ENCODE measurements at regions not wholly inside any gene's neighbourhood (a gene's known extent, or its start where the extent isn't known, plus 50 kb on each side); places are given as distances from the start of the nearest gene placed in this dataset.

DNA sequence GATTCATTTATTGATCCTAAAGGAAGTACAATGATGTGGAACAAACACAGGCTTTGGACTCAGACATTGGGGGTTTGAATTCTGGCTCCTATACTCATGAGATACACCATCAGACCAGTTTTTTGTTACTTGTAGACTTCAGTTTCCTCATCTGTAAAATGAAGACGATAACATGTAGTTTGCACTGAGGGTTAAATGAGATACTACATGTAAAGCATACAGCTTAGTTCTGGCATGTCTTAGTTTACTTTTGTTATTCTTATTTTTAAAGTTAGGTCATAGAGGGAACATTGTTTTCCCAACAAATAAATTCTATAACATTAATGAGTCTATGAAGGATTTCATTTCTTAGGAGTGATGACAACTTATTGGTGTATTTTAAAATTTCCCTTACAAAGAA is 183.5 kb upstream of the FAM3C start:
- intact Hi-C loops (cut with DNase I): no loop called here
- Histone ChIP-seq H3K4me3 (no peak overlapping the region), H3K27me3 (no peaks in the 10 kb centered on the region), H3K36me3 (no peaks in the 10 kb centered on the region), H3K9me3 (no peaks in the 10 kb centered on the region), H3K27ac (no peak overlapping the region), H3K4me1 (no peaks in the 10 kb centered on the region)
- TF ChIP-seq POLR2AphosphoS5 (IDR thresholded peaks at IDR 0.05; ENCODE audit: insufficient read depth in 1 of 2, low read depth in 1 of 2): no peak
- TF ChIP-seq, protein P1, sequence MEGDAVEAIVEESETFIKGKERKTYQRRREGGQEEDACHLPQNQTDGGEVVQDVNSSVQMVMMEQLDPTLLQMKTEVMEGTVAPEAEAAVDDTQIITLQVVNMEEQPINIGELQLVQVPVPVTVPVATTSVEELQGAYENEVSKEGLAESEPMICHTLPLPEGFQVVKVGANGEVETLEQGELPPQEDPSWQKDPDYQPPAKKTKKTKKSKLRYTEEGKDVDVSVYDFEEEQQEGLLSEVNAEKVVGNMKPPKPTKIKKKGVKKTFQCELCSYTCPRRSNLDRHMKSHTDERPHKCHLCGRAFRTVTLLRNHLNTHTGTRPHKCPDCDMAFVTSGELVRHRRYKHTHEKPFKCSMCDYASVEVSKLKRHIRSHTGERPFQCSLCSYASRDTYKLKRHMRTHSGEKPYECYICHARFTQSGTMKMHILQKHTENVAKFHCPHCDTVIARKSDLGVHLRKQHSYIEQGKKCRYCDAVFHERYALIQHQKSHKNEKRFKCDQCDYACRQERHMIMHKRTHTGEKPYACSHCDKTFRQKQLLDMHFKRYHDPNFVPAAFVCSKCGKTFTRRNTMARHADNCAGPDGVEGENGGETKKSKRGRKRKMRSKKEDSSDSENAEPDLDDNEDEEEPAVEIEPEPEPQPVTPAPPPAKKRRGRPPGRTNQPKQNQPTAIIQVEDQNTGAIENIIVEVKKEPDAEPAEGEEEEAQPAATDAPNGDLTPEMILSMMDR (IDR thresholded peaks at IDR 0.05): no peak
- no peak for TF ChIP-seq POLR2A (IDR thresholded peaks at IDR 0.05)
- no peak for DNase-seq (ENCODE audit: extremely low spot score in 2 of 2)

DNA sequence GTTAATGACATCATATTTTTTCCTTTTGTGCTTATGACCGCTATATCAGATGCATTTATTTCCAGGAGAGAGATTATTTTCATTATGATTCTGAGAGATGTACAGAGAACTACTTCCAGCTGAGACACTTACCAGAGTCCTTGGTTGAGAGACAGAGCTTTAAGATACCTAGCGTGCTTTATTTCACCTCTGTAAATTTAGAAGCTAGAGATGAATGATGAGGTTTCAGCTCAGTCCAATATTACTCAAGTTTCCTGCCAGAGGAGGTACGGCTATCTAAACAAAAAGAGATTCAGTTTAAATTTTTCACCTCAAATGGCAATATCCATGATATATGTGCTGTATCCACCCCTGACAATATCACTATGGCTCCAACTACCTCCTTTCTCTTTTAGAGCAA is 182.6 kb upstream of the FAM3C start:
- DNase-seq (ENCODE audit: extremely low spot score in 2 of 2): no peak
- H3K36me3 ChIP-seq: no peaks in the 10 kb centered on the region
- H3K4me1 ChIP-seq: no peaks in the 10 kb centered on the region
- intact Hi-C loops (cut with DNase I): no loop called here
- no peak overlapping the region for H3K27ac ChIP-seq
- H3K27me3 ChIP-seq: no peaks in the 10 kb centered on the region
- no peak overlapping the region for H3K4me3 ChIP-seq
- no peaks in the 10 kb centered on the region for H3K9me3 ChIP-seq
- no peak for TF ChIP-seq POLR2A (IDR thresholded peaks at IDR 0.05)
- TF ChIP-seq, protein P1 (IDR thresholded peaks at IDR 0.05): no peak
- no peak for TF ChIP-seq POLR2AphosphoS5 (IDR thresholded peaks at IDR 0.05; ENCODE audit: insufficient read depth in 1 of 2, low read depth in 1 of 2)

DNA sequence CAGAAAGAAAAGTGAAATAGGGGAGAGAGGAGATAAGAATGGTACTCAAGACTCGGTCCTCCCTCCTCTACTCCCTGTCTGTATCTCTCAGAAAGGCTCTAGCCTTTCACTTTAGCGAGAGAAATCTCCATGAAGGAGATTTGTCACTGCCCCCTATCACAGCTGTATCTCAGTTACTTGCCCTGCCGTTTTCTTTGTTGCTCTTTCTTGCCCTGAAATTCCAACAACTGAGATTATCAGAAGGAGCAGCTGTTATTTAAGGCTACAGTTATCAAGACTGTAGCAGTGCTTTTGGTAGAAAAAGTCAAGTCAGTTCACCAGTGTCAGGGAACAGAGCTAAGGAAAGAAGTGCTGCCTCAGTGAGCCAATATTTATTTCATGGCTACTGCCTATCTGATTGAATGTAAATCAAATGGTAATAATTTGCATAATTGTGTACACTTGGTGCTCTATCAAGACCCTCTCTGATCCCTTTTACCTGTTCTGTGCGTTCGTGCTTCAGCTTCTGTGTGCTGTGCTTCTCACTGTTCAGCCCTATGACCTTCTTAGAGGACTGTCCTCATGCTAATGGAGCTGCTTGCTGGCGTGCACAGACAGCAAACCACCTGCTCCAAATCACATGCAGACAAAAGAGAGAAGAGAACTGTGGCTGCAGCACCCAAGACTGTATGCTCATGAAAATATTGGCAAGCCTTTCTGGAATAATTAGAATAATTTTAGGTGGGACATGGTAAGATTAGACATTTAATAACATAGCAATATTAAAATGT is 180.2 kb upstream of the FAM3C start:
- no peaks in the 10 kb centered on the region for H3K9me3 ChIP-seq
- intact Hi-C loops (cut with DNase I): no loop called here
- no peak overlapping the region for H3K27ac ChIP-seq
- TF ChIP-seq POLR2AphosphoS5 (IDR thresholded peaks at IDR 0.05; ENCODE audit: insufficient read depth in 1 of 2, low read depth in 1 of 2) (no peak), POLR2A (IDR thresholded peaks at IDR 0.05) (no peak)
- TF ChIP-seq, protein P1 (IDR thresholded peaks at IDR 0.05): no peak
- no peak for DNase-seq (ENCODE audit: extremely low spot score in 2 of 2)
- H3K36me3 ChIP-seq: no peaks in the 10 kb centered on the region
- no peak overlapping the region for H3K4me3 ChIP-seq
- H3K4me1 ChIP-seq: no peaks in the 10 kb centered on the region
- H3K27me3 ChIP-seq: no peaks in the 10 kb centered on the region

DNA sequence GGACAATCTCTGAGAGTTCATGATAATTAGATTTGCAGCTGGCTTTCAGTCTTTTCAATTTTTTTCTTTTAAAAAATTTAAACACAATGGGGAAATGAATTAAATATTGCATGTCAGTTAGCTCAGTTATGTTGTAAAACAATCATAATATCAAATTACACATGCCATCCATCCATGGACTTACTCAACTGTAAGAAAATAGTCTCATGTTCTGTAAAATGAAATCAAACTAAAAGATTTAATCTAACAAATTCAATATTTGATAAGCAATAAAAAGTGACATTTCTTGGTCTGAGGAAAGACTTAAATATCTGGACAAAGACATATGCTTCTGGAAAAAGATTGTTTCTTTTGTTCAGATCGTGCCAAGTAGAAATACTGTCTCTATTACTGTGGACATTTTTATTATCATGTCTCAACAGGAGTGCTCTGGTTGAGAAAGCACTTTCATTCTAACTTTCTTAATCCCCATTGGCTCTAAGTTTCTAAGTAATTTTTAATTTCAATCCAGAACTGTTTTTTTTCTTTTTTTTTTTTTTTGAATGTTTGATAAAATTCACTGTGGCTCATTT is 179.2 kb upstream of the FAM3C start:
- H3K4me3 ChIP-seq: no peak overlapping the region
- no peak for DNase-seq (ENCODE audit: extremely low spot score in 2 of 2)
- no peaks in the 10 kb centered on the region for H3K9me3 ChIP-seq
- H3K27me3 ChIP-seq: no peaks in the 10 kb centered on the region
- H3K27ac ChIP-seq: no peak overlapping the region
- TF ChIP-seq POLR2A (IDR thresholded peaks at IDR 0.05): no peak
- TF ChIP-seq POLR2AphosphoS5 (IDR thresholded peaks at IDR 0.05; ENCODE audit: insufficient read depth in 1 of 2, low read depth in 1 of 2): no peak
- TF ChIP-seq, protein P1 (IDR thresholded peaks at IDR 0.05): no peak
- no peaks in the 10 kb centered on the region for H3K4me1 ChIP-seq
- no peaks in the 10 kb centered on the region for H3K36me3 ChIP-seq
- intact Hi-C loops (cut with DNase I): no loop called here

DNA sequence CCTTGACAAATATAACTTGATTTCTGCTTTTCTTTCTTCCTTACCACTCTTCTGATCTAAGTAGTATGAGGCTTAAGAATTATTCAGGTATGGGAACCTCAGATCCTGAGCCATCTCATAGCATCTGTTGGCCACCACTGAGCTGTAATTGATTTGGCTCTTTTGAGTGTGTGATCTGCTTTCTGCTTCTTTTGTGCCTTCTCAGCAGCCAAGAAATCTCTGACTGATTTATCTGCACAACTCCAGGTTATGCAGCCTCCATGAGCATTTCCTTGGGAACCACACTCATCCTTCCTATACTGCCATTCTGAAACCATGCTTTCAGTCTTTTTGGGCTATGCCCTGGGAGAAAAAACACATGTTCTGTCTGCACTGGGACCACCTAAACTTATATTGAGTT is 178.0 kb upstream of the FAM3C start:
- H3K4me1 ChIP-seq: no peaks in the 10 kb centered on the region
- no peak overlapping the region for H3K4me3 ChIP-seq
- DNase-seq (ENCODE audit: extremely low spot score in 2 of 2): no peak
- H3K36me3 ChIP-seq: no peaks in the 10 kb centered on the region
- no peaks in the 10 kb centered on the region for H3K27me3 ChIP-seq
- no peak for TF ChIP-seq POLR2AphosphoS5 (IDR thresholded peaks at IDR 0.05; ENCODE audit: insufficient read depth in 1 of 2, low read depth in 1 of 2)
- TF ChIP-seq POLR2A (IDR thresholded peaks at IDR 0.05): no peak
- TF ChIP-seq, protein P1 (IDR thresholded peaks at IDR 0.05): no peak
- no peaks in the 10 kb centered on the region for H3K9me3 ChIP-seq
- intact Hi-C loops (cut with DNase I): no loop called here
- H3K27ac ChIP-seq: no peak overlapping the region
